Fibroblast of the aortic adventitia (primary cell): ENCODE measurements at regions not wholly inside any gene's neighbourhood (a gene's known extent, or its start where the extent isn't known, plus 50 kb on each side); places are given as distances from the start of the nearest gene placed in this dataset.

Experiments used
- DNase-seq: peaks from one replicate; pipeline ENCODE4 v3.0.0-alpha.2; 2010; ENCODE audit warnings: low read depth
- H3K4me3 ChIP-seq: 2 replicates; pipeline ENCODE4 v1.5.1; 2011; ENCODE audit warnings: low read depth, mild to moderate bottlenecking, control low read depth, low read length, moderate library complexity
- CTCF ChIP-seq: IDR thresholded peaks from 2 replicates; pipeline ENCODE4 v1.5.1; 2011; ENCODE audit warnings: mild to moderate bottlenecking, low read length, control low read depth, inconsistent platforms; ENCODE audit not compliant: insufficient read depth

GRCh38 chr12:131547555-131547954 is 163.3 kb upstream of the SFSWAP start:
- TF ChIP-seq CTCF = no peak
- no peak for DNase-seq
- H3K4me3 ChIP-seq = no peak overlapping the region

GRCh38 chr12:131550121-131550520 is 160.8 kb upstream of the SFSWAP start:
- DNase-seq = no peak
- no peak overlapping the region for H3K4me3 ChIP-seq
- no peak for TF ChIP-seq CTCF

GRCh38 chr12:131551675-131552491 is 159.0 kb upstream of the SFSWAP start:
- TF ChIP-seq CTCF = no peak
- H3K4me3 ChIP-seq = no peak overlapping the region
- no peak for DNase-seq

- TF ChIP-seq CTCF = no peak
- H3K4me3 ChIP-seq = no peak overlapping the region
- DNase-seq = no peak
Observed at GRCh38 chr12:131552492-131552863, 158.4 kb upstream of the SFSWAP start.

- no peak for DNase-seq
- no peak for TF ChIP-seq CTCF
- no peak overlapping the region for H3K4me3 ChIP-seq
Observed at GRCh38 chr12:131553096-131553777, 157.7 kb upstream of the SFSWAP start.

GRCh38 chr12:131555197-131555846 is 155.6 kb upstream of the SFSWAP start:
- H3K4me3 ChIP-seq = no peak overlapping the region
- no peak for TF ChIP-seq CTCF
- DNase-seq = no peak
